ENCODE measurements at regions not wholly inside any gene's neighbourhood (a gene's known extent, or its start where the extent isn't known, plus 50 kb on each side); places are given as distances from the start of the nearest gene placed in this dataset.

DNA sequence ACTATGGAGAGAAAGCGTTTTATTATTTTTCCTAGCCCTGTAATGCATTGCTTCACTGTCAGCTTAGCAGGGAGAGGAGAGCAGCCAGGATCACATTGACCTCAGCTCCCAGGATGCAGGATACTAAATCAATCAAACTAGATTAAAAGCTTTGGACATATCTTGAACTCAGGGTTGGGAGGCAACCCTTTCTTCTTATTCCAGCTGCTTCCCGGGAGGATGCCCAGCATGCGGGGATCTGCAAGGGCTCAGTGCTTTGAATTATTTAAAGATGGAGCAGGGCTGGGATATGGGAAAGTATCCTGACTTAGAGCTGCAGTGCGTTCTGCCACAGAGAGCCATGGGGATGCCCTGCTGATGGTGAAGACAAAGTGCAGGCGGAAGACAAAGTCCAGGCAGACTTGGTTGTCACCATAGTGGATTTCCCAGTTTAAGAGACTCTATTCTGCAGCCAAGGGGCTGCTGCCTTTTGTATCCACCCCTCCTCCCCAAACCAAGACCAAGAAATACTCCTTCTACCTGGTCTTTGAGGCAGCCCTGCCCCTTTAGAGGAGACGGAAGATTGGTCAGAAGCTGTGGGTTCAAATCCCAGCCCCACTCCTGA lies 1035.0 kb downstream of the TBC1D22A start:
- Histone ChIP-seq H3K4me3 (ENCODE audit: low read length) (no peak overlapping the region), H3K27me3 (ENCODE audit: insufficient read depth, low read length) (no peaks in the 10 kb centered on the region), H3K4me1 (ENCODE audit: insufficient read depth, low read length) (no peaks in the 10 kb centered on the region), H3K9me3 (ENCODE audit: low read depth, low read length) (no peaks in the 10 kb centered on the region)

DNA sequence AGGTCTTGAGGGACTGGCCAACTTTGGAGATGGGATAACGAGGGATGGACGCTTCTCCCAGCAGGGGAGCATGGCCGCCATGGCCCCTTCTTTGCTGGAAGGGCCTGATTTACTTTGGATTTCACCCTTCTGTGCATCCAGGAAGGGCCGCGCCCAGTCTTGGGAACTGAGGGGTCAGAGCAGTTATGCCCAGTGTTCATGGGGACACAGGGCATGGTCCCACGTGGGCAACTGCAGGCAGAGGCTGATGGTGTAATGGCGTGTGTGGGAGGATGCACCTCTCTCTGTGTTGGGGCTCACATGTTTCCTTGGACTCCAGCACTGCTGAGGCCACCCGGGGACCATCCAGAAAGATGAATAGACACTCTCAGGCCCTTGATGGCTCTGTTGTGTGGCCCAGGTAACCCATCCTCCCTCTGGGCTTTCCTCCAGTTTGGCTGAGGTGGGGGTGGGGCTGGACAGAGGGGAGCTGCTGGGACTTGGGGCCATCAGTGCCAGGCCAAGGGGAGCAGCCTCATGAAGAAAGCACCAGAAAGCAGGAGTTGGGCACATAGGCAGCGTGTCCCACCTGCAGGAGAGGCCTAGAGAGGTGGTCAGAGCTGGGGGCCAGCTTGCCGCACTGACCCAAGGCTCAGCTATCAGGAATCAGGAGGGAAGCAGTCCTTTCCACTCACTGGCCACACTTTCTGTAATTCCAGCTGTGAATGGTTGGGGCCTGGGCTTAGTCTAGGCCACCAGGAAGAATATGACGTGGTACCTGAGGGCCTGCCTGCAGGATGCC lies 1033.9 kb downstream of the TBC1D22A start:
- Histone ChIP-seq H3K27me3 (ENCODE audit: insufficient read depth, low read length) (no peaks in the 10 kb centered on the region), H3K9me3 (ENCODE audit: low read depth, low read length) (no peaks in the 10 kb centered on the region), H3K4me1 (ENCODE audit: insufficient read depth, low read length) (no peaks in the 10 kb centered on the region), H3K4me3 (ENCODE audit: low read length) (no peak overlapping the region)

DNA sequence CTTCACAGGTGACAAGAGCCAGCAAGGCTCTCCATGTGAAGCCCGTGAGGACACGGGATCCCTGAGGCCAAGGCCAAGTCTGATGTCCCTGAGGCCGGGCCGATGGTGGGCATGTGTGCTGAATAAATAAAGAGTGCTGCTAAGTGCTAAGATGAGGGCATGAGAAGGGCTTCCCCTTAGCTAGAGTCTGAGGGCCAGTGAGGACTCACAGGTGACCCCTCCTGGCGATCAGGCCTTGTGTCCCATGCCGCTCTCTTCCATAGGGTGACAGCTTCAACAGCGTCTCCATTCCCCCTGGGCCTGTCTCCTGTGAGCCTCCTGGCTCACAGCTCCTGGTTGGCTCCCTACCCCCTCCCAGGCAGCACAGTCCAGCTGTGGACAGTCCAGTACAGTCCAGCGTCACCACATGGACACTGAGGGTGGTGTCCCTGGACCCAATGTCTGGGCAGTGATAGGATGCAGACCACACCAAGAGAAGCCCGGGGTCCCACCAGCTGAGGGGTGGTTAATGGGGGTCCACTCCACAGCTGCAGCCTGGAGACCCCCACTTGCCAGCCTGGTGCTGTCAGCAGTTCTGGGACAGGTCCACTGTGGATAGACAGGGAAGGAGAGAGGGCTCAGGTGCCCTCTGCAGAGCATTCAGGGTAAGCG lies 1033.2 kb downstream of the TBC1D22A start:
- H3K27me3 ChIP-seq (ENCODE audit: insufficient read depth, low read length), result no peaks in the 10 kb centered on the region
- no peaks in the 10 kb centered on the region for H3K4me1 ChIP-seq (ENCODE audit: insufficient read depth, low read length)
- H3K9me3 ChIP-seq (ENCODE audit: low read depth, low read length), result no peaks in the 10 kb centered on the region
- no peak overlapping the region for H3K4me3 ChIP-seq (ENCODE audit: low read length)

DNA sequence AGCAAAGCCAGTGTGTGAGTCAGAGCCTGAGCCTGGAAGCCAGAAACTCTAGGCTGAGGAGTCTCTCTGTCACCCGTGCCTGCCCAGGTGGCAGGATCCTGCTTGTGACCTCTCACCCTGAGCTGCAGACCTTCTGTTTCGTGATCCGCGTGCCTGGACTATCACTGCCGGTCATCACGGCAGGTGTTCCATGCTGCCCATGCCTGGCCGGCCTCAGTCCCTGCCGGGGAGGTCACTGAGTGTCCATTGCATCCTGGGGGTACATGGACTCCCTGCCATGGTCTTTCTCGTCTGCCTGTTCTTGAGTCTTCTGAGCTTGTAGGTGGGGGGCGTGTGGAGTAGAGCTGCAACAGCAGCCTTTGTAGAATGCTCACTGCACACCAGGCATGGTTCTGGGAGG lies 1032.4 kb downstream of the TBC1D22A start:
- Histone ChIP-seq H3K9me3 (ENCODE audit: low read depth, low read length) (no peaks in the 10 kb centered on the region), H3K4me3 (ENCODE audit: low read length) (no peak overlapping the region), H3K27me3 (ENCODE audit: insufficient read depth, low read length) (no peaks in the 10 kb centered on the region), H3K4me1 (ENCODE audit: insufficient read depth, low read length) (no peaks in the 10 kb centered on the region)

DNA sequence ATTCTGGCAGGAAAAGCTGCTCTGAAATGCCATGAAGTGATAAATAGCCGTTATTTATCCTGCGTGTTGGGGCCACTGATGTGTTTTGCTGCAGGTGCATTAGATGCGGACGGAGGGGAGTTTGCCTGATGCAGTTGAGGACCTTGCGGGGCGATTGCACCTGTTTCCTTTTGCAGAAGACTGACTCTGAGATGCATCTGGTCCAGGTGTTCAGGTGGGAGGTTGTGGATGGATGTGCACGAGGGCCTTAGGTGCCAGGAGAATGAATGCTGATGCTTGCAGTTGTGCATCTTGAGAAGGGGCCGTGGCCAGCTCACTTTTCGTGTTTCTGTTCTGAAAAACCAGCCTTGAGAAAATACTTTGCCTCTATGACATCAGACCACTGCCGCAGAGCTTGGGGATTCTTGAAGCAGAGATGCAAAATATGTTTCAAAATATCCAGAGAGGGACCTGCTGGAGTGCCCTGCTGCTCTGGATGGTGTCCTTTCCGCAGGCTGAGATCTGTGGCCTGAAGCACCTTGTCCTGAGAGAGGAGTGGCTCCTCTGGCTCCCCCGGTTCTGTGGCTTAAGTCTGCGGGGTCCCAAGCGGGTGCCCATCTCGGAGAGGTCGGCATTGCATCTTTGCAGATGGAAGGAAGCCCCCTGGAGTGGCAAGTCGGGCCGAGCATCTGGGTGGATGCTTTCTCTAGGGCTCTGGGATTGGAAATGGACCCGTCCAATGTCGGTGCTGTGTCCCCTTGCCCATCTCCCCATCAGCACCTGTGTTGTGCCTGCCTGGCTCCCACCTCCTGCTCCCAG lies 1031.1 kb downstream of the TBC1D22A start:
- no peaks in the 10 kb centered on the region for H3K27me3 ChIP-seq (ENCODE audit: insufficient read depth, low read length)
- H3K4me1 ChIP-seq (ENCODE audit: insufficient read depth, low read length), result no peaks in the 10 kb centered on the region
- no peak overlapping the region for H3K4me3 ChIP-seq (ENCODE audit: low read length)

DNA sequence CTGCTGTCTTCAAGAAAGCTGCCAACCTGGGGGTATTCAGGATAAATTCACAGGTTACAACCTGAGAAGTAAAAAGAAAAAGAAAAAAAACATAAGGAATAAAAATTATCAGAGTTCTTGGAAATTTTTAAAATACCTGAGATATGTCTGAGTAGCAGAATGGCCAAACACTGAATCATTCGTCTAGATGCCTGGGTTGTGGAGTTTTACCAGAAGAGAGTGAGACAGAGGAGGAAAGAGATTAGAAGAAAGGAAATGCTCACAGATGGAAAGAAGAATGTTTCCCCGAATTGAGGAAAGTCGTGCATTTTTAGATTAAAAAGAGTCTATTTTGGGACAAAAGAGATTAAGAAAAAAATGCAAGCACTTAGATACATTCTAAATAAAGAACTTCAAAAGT lies 1026.7 kb downstream of the TBC1D22A start:
- no peak overlapping the region for H3K4me3 ChIP-seq (ENCODE audit: low read length)
- H3K27me3 ChIP-seq (ENCODE audit: insufficient read depth, low read length), result no peaks in the 10 kb centered on the region
- H3K9me3 ChIP-seq (ENCODE audit: low read depth, low read length), result no peaks in the 10 kb centered on the region
- no peaks in the 10 kb centered on the region for H3K4me1 ChIP-seq (ENCODE audit: insufficient read depth, low read length)

More for the DNA sequence above, 1031.1 kb downstream of the TBC1D22A start:
- H3K9me3 ChIP-seq (ENCODE audit: low read depth, low read length), result no peaks in the 10 kb centered on the region

DNA sequence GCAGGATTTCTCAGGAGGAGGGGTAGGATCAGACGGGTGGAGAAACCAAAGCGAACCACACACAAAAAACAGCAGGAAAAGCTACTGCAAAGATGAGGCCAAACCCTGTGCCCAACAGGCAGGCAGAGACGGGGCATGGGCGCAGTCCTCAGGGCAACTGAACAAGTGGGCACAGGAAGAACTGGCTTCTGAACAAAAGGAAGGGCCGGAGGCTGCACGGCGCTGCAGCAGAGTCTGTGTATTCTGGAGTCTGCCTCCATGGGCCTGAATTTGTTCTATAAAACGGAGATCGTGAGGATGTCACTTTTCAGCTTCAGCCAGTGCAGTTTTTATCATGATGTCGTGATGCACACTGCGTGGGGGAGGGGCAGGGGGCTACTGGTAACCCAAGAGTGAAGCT lies 1026.0 kb downstream of the TBC1D22A start:
- Histone ChIP-seq H3K4me1 (ENCODE audit: insufficient read depth, low read length) (no peaks in the 10 kb centered on the region), H3K27me3 (ENCODE audit: insufficient read depth, low read length) (no peaks in the 10 kb centered on the region), H3K4me3 (ENCODE audit: low read length) (no peak overlapping the region), H3K9me3 (ENCODE audit: low read depth, low read length) (no peaks in the 10 kb centered on the region)

DNA sequence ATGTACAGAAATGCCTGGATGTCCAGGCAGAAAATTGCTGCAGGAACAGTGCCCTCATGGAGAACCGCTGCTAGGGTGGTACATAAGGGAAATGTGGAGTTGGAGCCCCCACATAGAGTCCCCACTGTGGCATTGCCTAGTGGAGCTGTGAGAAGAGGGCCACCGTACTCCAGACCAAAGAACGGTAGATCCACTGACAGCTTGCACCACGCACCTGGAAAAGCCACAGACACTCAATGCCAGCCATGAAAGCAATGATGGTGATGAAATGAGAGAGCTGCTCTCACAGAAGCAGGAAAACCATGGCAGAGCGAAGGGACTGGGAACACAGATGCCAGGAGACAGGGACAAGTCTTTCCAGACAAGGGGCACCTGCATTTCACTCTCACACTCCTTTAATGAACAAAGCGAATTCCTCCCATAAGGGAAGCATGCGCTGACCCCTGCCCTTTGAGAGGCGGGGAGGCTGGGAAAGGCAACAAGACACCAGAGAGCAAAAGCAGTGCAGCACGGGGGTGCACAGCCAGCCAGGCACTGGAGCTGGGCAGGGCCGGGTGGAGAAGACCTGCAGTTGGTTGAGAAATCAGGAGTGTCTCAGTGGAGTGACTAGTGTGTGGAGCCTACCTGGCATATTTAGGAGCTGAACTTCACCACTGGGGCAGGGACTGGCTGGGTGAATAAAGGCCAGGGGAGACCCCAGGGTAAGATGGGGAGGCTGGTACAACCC lies 1025.2 kb downstream of the TBC1D22A start:
- H3K4me1 ChIP-seq (ENCODE audit: insufficient read depth, low read length), result no peaks in the 10 kb centered on the region
- H3K4me3 ChIP-seq (ENCODE audit: low read length), result no peak overlapping the region
- no peaks in the 10 kb centered on the region for H3K9me3 ChIP-seq (ENCODE audit: low read depth, low read length)
- no peaks in the 10 kb centered on the region for H3K27me3 ChIP-seq (ENCODE audit: insufficient read depth, low read length)

DNA sequence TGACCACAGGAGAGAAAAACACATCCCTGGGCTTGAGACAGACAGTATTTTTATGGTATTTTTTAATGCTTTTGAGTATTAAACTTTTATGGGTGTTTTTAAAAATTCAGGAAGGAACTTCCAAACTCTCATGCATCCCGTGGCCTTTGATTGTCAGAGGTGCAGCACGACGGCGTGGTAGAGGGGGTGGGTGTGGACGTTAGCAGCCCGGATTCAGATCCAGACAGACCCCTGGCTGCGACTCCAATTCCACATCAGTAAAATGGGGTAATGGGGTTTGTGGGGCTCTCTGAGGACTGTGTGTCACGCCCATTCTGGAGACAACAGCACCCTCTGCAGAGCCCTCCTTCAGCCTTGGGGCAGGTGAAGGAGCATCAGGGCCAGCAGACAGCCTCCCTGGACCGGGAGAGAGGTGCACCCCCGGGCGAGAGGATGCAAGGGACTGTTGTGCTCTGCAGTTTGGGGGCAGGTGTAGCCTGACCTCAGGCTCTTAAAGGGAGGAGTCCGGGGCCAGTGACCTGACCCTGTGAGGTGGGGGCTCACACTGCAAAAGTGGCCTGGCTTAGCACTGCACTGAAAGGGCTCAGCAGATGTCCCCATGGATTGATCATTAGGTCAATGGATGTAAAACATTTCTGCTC lies 1024.3 kb downstream of the TBC1D22A start:
- Histone ChIP-seq H3K4me1 (ENCODE audit: insufficient read depth, low read length) (no peaks in the 10 kb centered on the region), H3K9me3 (ENCODE audit: low read depth, low read length) (no peaks in the 10 kb centered on the region), H3K4me3 (ENCODE audit: low read length) (no peak overlapping the region), H3K27me3 (ENCODE audit: insufficient read depth, low read length) (no peaks in the 10 kb centered on the region)

DNA sequence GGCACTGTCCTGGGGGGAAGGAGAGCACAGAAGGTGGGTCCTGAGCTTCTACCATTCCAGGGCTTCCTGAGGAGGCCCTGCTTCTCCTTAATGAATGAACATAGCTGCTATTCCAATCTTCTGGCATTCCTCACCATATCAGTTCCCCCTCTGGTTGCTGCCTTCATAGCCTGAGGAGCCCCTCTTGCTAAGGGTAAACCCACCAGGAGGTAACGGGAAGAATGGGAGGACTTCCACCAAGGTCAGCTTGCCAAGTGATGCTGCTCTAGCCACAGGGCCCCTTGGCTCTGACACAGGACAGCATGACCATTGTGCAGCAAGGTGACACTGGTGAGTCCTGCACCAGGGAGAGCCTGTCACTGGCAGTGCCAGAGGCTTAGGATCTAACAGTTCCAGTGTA lies 1022.5 kb downstream of the TBC1D22A start:
- Histone ChIP-seq H3K9me3 (ENCODE audit: low read depth, low read length) (no peaks in the 10 kb centered on the region), H3K4me1 (ENCODE audit: insufficient read depth, low read length) (no peaks in the 10 kb centered on the region), H3K4me3 (ENCODE audit: low read length) (no peak overlapping the region)

DNA sequence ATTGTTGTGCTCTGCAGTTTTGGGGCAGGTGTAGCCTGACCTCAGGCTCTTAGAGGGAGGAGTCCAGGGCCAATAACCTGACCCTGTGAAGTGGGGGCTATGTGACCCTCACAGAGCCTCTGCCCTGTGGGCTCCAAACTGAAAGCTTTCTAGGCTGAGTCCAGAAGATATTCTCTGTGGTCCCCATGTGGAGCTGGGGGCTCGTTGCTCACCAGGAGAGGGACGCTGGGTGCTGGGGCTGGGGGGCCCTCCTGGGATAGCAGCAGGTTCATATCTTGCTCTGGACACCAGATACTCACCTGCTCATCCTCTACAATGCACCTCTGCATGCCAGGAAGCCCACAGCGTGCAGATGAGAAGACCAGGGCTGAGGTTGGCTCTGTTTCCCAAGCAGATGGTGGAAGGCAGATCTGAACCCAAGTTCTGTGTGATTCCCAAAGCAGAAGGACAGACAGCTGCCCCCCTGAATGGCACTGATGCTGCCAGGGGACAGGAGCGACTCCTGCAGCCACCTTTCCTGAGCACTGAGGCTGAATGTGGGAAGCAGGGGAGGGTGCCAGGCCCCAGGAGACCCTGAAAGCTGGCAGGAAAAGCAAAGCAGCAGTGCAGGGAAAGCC lies 1022.0 kb downstream of the TBC1D22A start:
- H3K4me3 ChIP-seq (ENCODE audit: low read length), result no peak overlapping the region
- no peaks in the 10 kb centered on the region for H3K9me3 ChIP-seq (ENCODE audit: low read depth, low read length)
- H3K27me3 ChIP-seq (ENCODE audit: insufficient read depth, low read length), result no peaks in the 10 kb centered on the region
- no peaks in the 10 kb centered on the region for H3K4me1 ChIP-seq (ENCODE audit: insufficient read depth, low read length)

More for the DNA sequence above, 1022.5 kb downstream of the TBC1D22A start:
- no peaks in the 10 kb centered on the region for H3K27me3 ChIP-seq (ENCODE audit: insufficient read depth, low read length)

DNA sequence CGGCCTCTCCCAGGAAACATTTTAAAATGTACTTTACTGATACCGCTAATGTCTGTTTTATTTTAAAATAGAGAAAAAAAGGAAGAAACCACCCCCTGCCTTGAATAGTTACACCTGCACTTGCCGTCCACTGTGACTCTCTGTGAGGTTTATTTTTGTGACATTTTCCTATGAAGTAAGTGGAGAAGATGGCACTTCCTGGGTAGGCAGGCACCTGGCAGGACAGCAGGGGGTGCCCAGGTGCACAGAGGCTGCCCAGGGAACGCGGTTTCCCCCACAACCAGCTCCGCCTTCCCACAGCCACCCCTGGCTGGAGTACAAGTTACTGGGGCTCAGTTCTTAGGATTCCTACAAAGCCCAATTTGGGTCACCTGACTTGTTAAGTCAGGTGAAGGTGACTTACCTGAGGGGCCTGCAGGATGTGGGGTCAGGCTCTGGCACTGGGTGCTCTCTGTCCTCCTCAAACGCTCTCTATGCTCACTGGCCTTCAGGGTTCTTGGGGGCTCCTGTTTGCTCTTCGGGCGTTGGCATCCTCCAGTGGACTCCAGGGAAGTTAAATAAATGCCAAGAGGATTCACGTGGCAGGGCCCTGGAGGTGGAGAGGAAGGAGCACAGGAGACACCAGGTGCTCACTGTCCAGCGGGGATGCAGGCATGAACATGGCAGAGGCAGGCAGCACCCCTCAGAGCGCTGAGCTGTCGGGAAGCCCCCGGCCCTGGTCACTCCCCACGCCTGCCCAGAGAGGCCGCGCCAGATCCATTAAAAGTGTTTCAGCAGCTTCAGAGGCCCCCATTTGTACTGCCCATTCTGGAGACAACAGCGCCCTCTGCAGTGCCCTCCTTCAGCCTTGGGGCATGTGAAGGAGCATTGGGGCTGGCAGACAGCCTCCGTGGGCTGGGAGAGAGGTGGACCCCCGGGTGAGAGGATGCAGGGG lies 1021.2 kb downstream of the TBC1D22A start:
- Histone ChIP-seq H3K4me1 (ENCODE audit: insufficient read depth, low read length) (no peaks in the 10 kb centered on the region), H3K9me3 (ENCODE audit: low read depth, low read length) (no peaks in the 10 kb centered on the region), H3K27me3 (ENCODE audit: insufficient read depth, low read length) (no peaks in the 10 kb centered on the region), H3K4me3 (ENCODE audit: low read length) (no peak overlapping the region)

All from mononuclear cell (primary cell).